HG03457 (cell line): ENCODE measurements at regions not wholly inside any gene's neighbourhood (a gene's known extent, or its start where the extent isn't known, plus 50 kb on each side); places are given as distances from the start of the nearest gene placed in this dataset.

Experiments used
- ATAC-seq: cut with Tn5 transposase; IDR thresholded peaks from one replicate; pipeline ENCODE4 v1.9.1; 2021; ENCODE audit warnings: moderate number of reproducible peaks; ENCODE audit not compliant: unreplicated experiment

GRCh38 chr1:94734963-94735901 is 84.9 kb upstream of the SLC44A3 start:
- no peak for ATAC-seq

- no peak for ATAC-seq
Observed at GRCh38 chr1:94731891-94732290, 88.3 kb upstream of the SLC44A3 start.

GRCh38 chr1:94730450-94730849 is 89.7 kb upstream of the SLC44A3 start:
- ATAC-seq = no peak

- no peak for ATAC-seq
Observed at GRCh38 chr1:94729267-94729666, 90.9 kb upstream of the SLC44A3 start.

GRCh38 chr1:94727846-94728715 is 92.1 kb upstream of the SLC44A3 start:
- ATAC-seq = no peak

- ATAC-seq = no peak
Observed at GRCh38 chr1:94726981-94727685, 93.0 kb upstream of the SLC44A3 start.

- no peak for ATAC-seq
Observed at GRCh38 chr1:94725566-94725965, 94.6 kb upstream of the SLC44A3 start.

- no peak for ATAC-seq
Observed at GRCh38 chr1:94723894-94724293, 96.3 kb upstream of the SLC44A3 start.

- no peak for ATAC-seq
Observed at GRCh38 chr1:94723463-94723862, 96.7 kb upstream of the SLC44A3 start.

- ATAC-seq = no peak
Observed at GRCh38 chr1:94722181-94722580, 98.0 kb upstream of the SLC44A3 start.

GRCh38 chr1:94721240-94721639 is 98.9 kb upstream of the SLC44A3 start:
- no peak for ATAC-seq

- ATAC-seq = peak; percentile 99
Observed at GRCh38 chr1:94719926-94720793, 100.0 kb upstream of the SLC44A3 start.

- ATAC-seq = no peak
Observed at GRCh38 chr1:94716965-94717364, 103.2 kb upstream of the SLC44A3 start.

- no peak for ATAC-seq
Observed at GRCh38 chr1:94715321-94715720, 104.8 kb upstream of the SLC44A3 start.

GRCh38 chr1:94714552-94714951 is 105.6 kb upstream of the SLC44A3 start:
- ATAC-seq = no peak

GRCh38 chr1:94714152-94714551 is 106.0 kb upstream of the SLC44A3 start:
- ATAC-seq = no peak

- ATAC-seq = peak; percentile 76
Observed at GRCh38 chr1:94713472-94714141, 106.5 kb upstream of the SLC44A3 start.

- no peak for ATAC-seq
Observed at GRCh38 chr1:94709891-94710581, 110.1 kb upstream of the SLC44A3 start.

- no peak for ATAC-seq
Observed at GRCh38 chr1:94708811-94709210, 111.3 kb upstream of the SLC44A3 start.
